Ishikawa (cell line): ENCODE measurements at regions not wholly inside any gene's neighbourhood (a gene's known extent, or its start where the extent isn't known, plus 50 kb on each side); places are given as distances from the start of the nearest gene placed in this dataset.

Experiments used
- CEBPB ChIP-seq: IDR thresholded peaks from 2 replicates; pipeline ENCODE4 v1.6.1; 2012
- CREB1 ChIP-seq: IDR thresholded peaks from 2 replicates; pipeline ENCODE4 v1.6.1; 2012; ENCODE audit warnings: low read depth
- EGR1 ChIP-seq: IDR thresholded peaks from 2 replicates; pipeline ENCODE4 v1.6.1; 2012
- EP300 ChIP-seq: IDR thresholded peaks from 2 replicates; pipeline ENCODE4 v1.6.1; 2012; ENCODE audit warnings: borderline replicate concordance
- FOXM1 ChIP-seq: IDR thresholded peaks from 2 replicates; pipeline ENCODE4 v1.6.1; 2012; ENCODE audit warnings: low read depth, borderline replicate concordance
- MAX ChIP-seq: IDR thresholded peaks from 2 replicates; pipeline ENCODE4 v1.6.1; 2012
- NFIC ChIP-seq: IDR thresholded peaks from 2 replicates; pipeline ENCODE4 v1.6.1; 2012
- RAD21 ChIP-seq: IDR thresholded peaks from 2 replicates; pipeline ENCODE4 v1.6.1; 2012; ENCODE audit warnings: low read depth
- REST ChIP-seq: IDR thresholded peaks from 2 replicates; pipeline ENCODE4 v1.6.1; 2012; ENCODE audit warnings: low read depth, mild to moderate bottlenecking
- TAF1 ChIP-seq: IDR thresholded peaks from 2 replicates; pipeline ENCODE4 v1.6.1; 2012; ENCODE audit warnings: low read depth, mild to moderate bottlenecking
- TCF12 ChIP-seq: IDR thresholded peaks from 2 replicates; pipeline ENCODE4 v1.6.1; 2012; ENCODE audit warnings: low read depth
- TEAD4 ChIP-seq: IDR thresholded peaks from 2 replicates; pipeline ENCODE4 v1.6.1; 2012
- USF1 ChIP-seq: IDR thresholded peaks from 2 replicates; pipeline ENCODE4 v1.6.1; 2012
- YY1 ChIP-seq: IDR thresholded peaks from 2 replicates; pipeline ENCODE4 v1.6.1; 2012; ENCODE audit warnings: low read depth
- ZBTB7A ChIP-seq: IDR thresholded peaks from 2 replicates; pipeline ENCODE4 v1.6.1; 2012; ENCODE audit warnings: low read depth

GRCh38 chr2:220814441-220814840 is 757.7 kb downstream of the EPHA4 start:
- TF ChIP-seq MAX (no peak), TCF12 (no peak), CEBPB (no peak), RAD21 (no peak), YY1 (no peak), EGR1 (no peak), ZBTB7A (no peak), REST (no peak), TAF1 (no peak)

- TF ChIP-seq TCF12: no peak
- no peak for TF ChIP-seq NFIC
- no peak for TF ChIP-seq TEAD4
- no peak for TF ChIP-seq ZBTB7A
- TF ChIP-seq RAD21: no peak
- TF ChIP-seq REST: no peak
- no peak for TF ChIP-seq CEBPB
- no peak for TF ChIP-seq USF1
- TF ChIP-seq EGR1: no peak
- TF ChIP-seq FOXM1: no peak
- TF ChIP-seq CREB1: no peak
- no peak for TF ChIP-seq MAX
- TF ChIP-seq YY1: no peak
- no peak for TF ChIP-seq EP300
- no peak for TF ChIP-seq TAF1
These were observed 756.4 kb downstream of the EPHA4 start for GRCh38 chr2:220815698-220816097.

GRCh38 chr2:220821683-220822082 is 750.4 kb downstream of the EPHA4 start:
- TF ChIP-seq REST (no peak), ZBTB7A (no peak), NFIC (no peak), CREB1 (no peak), CEBPB (no peak), TAF1 (no peak), EP300 (no peak)

- TF ChIP-seq RAD21: no peak
- no peak for TF ChIP-seq CEBPB
- no peak for TF ChIP-seq TCF12
- TF ChIP-seq CREB1: no peak
- no peak for TF ChIP-seq FOXM1
- no peak for TF ChIP-seq ZBTB7A
- TF ChIP-seq EP300: no peak
- TF ChIP-seq MAX: no peak
- TF ChIP-seq EGR1: no peak
- TF ChIP-seq YY1: no peak
- no peak for TF ChIP-seq TEAD4
These were observed 738.7 kb downstream of the EPHA4 start for GRCh38 chr2:220833446-220833845.

GRCh38 chr2:220835583-220835982 is 736.5 kb downstream of the EPHA4 start:
- no peak for TF ChIP-seq USF1
- no peak for TF ChIP-seq FOXM1
- TF ChIP-seq CREB1: no peak
- TF ChIP-seq TEAD4: no peak
- TF ChIP-seq NFIC: no peak
- TF ChIP-seq EP300: no peak
- no peak for TF ChIP-seq ZBTB7A
- TF ChIP-seq RAD21: no peak
- TF ChIP-seq REST: no peak
- TF ChIP-seq TAF1: no peak
- no peak for TF ChIP-seq EGR1
- no peak for TF ChIP-seq TCF12
- no peak for TF ChIP-seq YY1
- no peak for TF ChIP-seq MAX
- no peak for TF ChIP-seq CEBPB
